K562 (cell line): ENCODE measurements at regions not wholly inside any gene's neighbourhood (a gene's known extent, or its start where the extent isn't known, plus 50 kb on each side); places are given as distances from the start of the nearest gene placed in this dataset.

Source experiments
- ARHGAP35 ChIP-seq: fragments of 450-650 bp; IDR thresholded peaks from 2 replicates; pipeline ENCODE4 v1.6.1; 2018; ENCODE audit not compliant: partially characterized antibody
- BHLHE40 ChIP-seq: IDR thresholded peaks from 2 replicates; pipeline ENCODE4 v1.6.1; 2011; ENCODE audit warnings: low read length, improper control_type of control experiment
- CBFA2T2 ChIP-seq: fragments of 450-650 bp; conservative IDR thresholded peaks from 2 replicates; pipeline ENCODE4 v1.6.1; 2017; ENCODE audit warnings: mild to moderate bottlenecking
- FOSL1 ChIP-seq: fragments of 200-800 bp; sonication (Bioruptor generic); conservative IDR thresholded peaks from 2 replicates; pipeline ENCODE4 v1.6.1; 2016; ENCODE audit warnings: missing genetic modification characterization, missing compliant biosample characterization
- HEY1 ChIP-seq: fragments of 250-450 bp; sonication (Bioruptor Pico); IDR thresholded peaks from 2 replicates; pipeline ENCODE4 v1.5.0; 2020; ENCODE audit warnings: mild to moderate bottlenecking, moderate library complexity, borderline replicate concordance
- MAZ ChIP-seq, 2 experiments: fragments of 450-650 bp in 1 of 2; sonication (generic) in 1 of 2; formaldehyde crosslinking; IDR thresholded peaks in 1 of 2; conservative IDR thresholded peaks in 1 of 2; 2 replicates each; pipeline versions ENCODE4 v1.4.0 to v1.5.0; 2020; ENCODE audit warnings: mild to moderate bottlenecking in 1 of 2, missing genetic modification reagents in 1 of 2
- MLLT1 ChIP-seq, 2 experiments: fragments of 450-650 bp; IDR thresholded peaks; 2 replicates each; pipeline ENCODE4 v1.6.1; 2016
- NCOR1 ChIP-seq: fragments of 450-650 bp; IDR thresholded peaks from 2 replicates; pipeline ENCODE4 v1.6.1; 2016; ENCODE audit warnings: mild to moderate bottlenecking, moderate library complexity
- NEUROD1 ChIP-seq: fragments of 150-350 bp; IDR thresholded peaks from 2 replicates; pipeline ENCODE4 v1.6.1; 2014; ENCODE audit warnings: borderline replicate concordance, low read length, low read depth; ENCODE audit not compliant: partially characterized antibody
- NFE2 ChIP-seq: IDR thresholded peaks from 2 replicates; pipeline ENCODE4 v1.6.1; 2014; ENCODE audit warnings: antibody characterized with exemption, low read depth
- NR4A1 ChIP-seq, 2 experiments: fragments of 250-450 bp in 1 of 2; fragments of 450-650 bp in 1 of 2; sonication (Bioruptor Pico) in 1 of 2; IDR thresholded peaks; 2 replicates each; pipeline versions ENCODE4 v1.4.0 to v1.6.1; 2016 to 2020; ENCODE audit warnings: mild to moderate bottlenecking in 2 of 2, missing compliant biosample characterization in 1 of 2, missing genetic modification characterization in 1 of 2, moderate library complexity in 1 of 2
- PTRF ChIP-seq: fragments of 450-650 bp; IDR thresholded peaks from 2 replicates; pipeline ENCODE4 v1.6.1; 2016; ENCODE audit warnings: mild to moderate bottlenecking, missing genetic modification characterization, missing compliant biosample characterization
- SP1 ChIP-seq: sonication (generic); formaldehyde crosslinking; IDR thresholded peaks from 2 replicates; pipeline ENCODE4 v1.8.1; 2022; ENCODE audit warnings: mild to moderate bottlenecking, missing genetic modification reagents
- TAL1 ChIP-seq: fragments of 450-650 bp; IDR thresholded peaks from 2 replicates; pipeline ENCODE4 v1.6.1; 2016; ENCODE audit warnings: mild to moderate bottlenecking
- ZNF23 ChIP-seq: fragments of 250-450 bp; sonication (Bioruptor Pico); IDR thresholded peaks from 2 replicates; pipeline ENCODE4 v1.4.0; 2020; ENCODE audit warnings: mild to moderate bottlenecking
- ZNF232 ChIP-seq: sonication (generic); formaldehyde crosslinking; IDR thresholded peaks from 2 replicates; pipeline ENCODE4 v1.8.0; 2022; ENCODE audit warnings: mild to moderate bottlenecking, missing genetic modification reagents
- ZNF707 ChIP-seq: fragments of 250-450 bp; sonication (Bioruptor Pico); conservative IDR thresholded peaks from 2 replicates; pipeline ENCODE4 v1.8.0; 2022; ENCODE audit warnings: inconsistent platforms, mild to moderate bottlenecking, moderate library complexity
- TF ChIP-seq, protein P1 (sequence below), 2 experiments: fragments of 450-650 bp; IDR thresholded peaks; 2 replicates each; pipeline ENCODE4 v1.6.1; 2016; ENCODE audit warnings: mild to moderate bottlenecking in 2 of 2, borderline replicate concordance in 1 of 2, low read depth in 1 of 2, moderate library complexity in 1 of 2

DNA sequence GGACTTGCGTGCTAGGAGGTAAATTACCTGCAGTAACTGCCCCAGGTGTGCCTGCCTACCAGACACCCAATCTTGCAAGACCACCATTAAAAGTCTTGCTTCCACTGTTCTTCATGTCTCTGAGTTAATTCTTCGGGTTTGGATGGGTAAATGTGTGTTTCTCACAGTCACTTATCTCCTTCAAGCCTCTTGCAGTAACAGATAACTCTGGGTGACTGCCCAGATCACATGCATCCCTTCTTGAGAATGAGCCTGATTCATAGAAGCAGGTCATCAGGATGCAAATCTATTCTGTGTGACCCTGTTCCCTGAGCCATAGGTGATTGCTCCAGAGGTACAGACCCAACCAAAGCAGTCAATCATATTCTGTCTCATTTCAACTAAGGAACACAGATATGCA is 194.6 kb downstream of the METTL4 start (continued):
- TF ChIP-seq MLLT1 (IDR thresholded peaks at IDR 0.05): no peak
- TF ChIP-seq FOSL1: peak; percentile 64
- TF ChIP-seq CBFA2T2: 0 out of 2 replicates have a peak, but pooled peaks have one; percentile 22
- no peak for TF ChIP-seq SP1
- no peak for TF ChIP-seq ZNF232
- TF ChIP-seq PTRF: no peak
- peak; percentile 58 for TF ChIP-seq BHLHE40
- TF ChIP-seq ARHGAP35: no peak
- TF ChIP-seq HEY1: no peak
- TF ChIP-seq ZNF707 (CRISPR knock-in tag): no peak
- TF ChIP-seq NFE2: peak; percentile 20; the same call in 1 of the 2 replicates
- TF ChIP-seq NCOR1: peak; percentile 44
- 0 out of 4 replicates have a peak, but pooled peaks of 1 of the 2 experiments have one; percentile 16 for TF ChIP-seq MAZ (CRISPR knock-in tag; conservative IDR thresholded peaks at IDR 0.05 in 1 of 2, IDR thresholded peaks at IDR 0.05 in 1 of 2)
- 0 out of 2 replicates have a peak, but pooled peaks have one; percentile 12 for TF ChIP-seq TAL1
- TF ChIP-seq NEUROD1: no peak
- TF ChIP-seq NR4A1 (CRISPR knock-in tag; IDR thresholded peaks at IDR 0.05): no peak
- TF ChIP-seq NR4A1 (tag; IDR thresholded peaks at IDR 0.05): no peak
- TF ChIP-seq, protein P1, sequence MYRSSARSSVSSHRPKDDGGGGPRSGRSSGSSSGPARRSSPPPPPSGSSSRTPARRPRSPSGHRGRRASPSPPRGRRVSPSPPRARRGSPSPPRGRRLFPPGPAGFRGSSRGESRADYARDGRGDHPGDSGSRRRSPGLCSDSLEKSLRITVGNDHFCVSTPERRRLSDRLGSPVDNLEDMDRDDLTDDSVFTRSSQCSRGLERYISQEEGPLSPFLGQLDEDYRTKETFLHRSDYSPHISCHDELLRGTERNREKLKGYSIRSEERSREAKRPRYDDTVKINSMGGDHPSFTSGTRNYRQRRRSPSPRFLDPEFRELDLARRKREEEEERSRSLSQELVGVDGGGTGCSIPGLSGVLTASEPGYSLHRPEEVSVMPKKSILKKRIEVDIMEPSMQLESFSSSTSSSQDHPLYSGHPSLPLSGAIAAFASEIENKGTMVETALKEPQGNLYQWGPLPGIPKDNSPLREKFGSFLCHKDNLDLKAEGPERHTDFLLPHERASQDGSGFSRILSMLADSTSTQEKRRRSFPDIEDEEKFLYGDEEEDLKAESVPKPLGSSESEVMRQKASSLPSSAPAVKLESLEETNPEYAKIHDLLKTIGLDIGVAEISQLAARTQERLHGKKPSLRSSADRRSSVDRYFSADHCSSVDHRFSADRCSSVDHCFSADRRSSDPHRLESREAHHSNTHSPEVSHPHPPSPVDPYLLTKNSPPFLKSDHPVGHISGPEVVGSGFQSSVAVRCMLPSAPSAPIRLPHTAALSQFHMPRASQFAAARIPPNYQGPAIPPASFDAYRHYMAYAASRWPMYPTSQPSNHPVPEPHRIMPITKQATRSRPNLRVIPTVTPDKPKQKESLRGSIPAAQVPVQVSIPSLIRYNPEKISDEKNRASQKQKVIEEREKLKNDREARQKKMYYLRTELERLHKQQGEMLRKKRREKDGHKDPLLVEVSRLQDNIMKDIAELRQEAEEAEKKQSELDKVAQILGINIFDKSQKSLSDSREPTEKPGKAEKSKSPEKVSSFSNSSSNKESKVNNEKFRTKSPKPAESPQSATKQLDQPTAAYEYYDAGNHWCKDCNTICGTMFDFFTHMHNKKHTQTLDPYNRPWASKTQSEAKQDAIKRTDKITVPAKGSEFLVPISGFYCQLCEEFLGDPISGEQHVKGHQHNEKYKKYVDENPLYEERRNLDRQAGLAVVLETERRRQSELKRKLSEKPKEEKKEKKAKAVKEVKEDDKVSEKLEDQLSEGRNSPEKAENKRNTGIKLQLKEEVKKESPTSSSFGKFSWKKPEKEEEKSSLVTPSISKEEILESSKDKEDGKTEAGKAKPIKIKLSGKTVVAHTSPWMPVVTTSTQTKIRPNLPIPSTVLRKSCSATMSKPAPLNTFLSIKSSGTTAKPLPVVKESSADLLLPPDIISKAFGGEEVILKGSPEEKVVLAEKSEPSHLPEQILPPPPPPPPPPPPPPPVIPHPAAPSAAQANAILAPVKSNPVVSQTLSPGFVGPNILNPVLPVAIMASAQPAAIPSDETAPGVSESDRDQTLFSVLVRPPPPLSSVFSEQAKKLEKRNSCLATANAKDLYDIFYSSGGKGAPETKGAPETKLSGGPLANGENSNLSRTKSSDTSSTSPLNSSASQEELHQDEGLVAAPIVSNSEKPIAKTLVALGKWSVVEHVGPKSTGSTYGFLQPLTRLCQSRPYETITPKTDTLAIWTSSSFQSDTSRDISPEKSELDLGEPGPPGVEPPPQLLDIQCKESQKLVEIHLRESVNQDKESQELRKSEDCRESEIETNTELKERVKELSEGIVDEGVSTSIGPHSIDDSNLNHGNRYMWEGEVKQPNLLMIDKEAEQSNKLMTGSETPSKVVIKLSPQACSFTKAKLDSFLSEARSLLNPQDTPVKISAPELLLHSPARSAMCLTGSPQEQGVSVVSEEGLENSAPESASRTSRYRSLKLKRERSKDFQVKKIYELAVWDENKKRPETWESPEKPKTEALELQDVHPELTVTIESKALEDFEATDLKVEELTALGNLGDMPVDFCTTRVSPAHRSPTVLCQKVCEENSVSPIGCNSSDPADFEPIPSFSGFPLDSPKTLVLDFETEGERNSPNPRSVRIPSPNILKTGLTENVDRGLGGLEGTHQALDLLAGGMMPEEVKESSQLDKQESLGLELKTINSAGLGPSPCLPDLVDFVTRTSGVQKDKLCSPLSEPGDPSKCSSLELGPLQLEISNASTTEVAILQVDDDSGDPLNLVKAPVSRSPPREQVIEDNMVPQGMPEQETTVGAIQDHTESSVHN (IDR thresholded peaks at IDR 0.05; ENCODE audit: borderline replicate concordance in 1 of 2, low read depth in 1 of 2): no peak
- TF ChIP-seq ZNF23 (CRISPR knock-in tag): no peak
